GM12891 (cell line): ENCODE measurements at regions not wholly inside any gene's neighbourhood (a gene's known extent, or its start where the extent isn't known, plus 50 kb on each side); places are given as distances from the start of the nearest gene placed in this dataset.

Experiments used
- DNase-seq: peaks from one replicate; pipeline ENCODE4 v3.0.0; 2011; ENCODE audit warnings: low spot score; ENCODE audit not compliant: insufficient read length
- FAIRE-seq: peaks from 2 replicates; lab custom pipeline; 2011; peaks lifted over from hg19 to GRCh38; lab: Jason Lieb, UNC
- PAX5 ChIP-seq: IDR thresholded peaks from 2 replicates; pipeline ENCODE4 v1.6.1; 2011; ENCODE audit warnings: low read length, moderate library complexity, mild to moderate bottlenecking; ENCODE audit not compliant: insufficient read depth, severe bottlenecking
- POLR2A ChIP-seq: IDR thresholded peaks from 2 replicates; pipeline ENCODE4 v1.6.1; 2011; ENCODE audit warnings: low read depth, low read length, control low read depth
- POLR2AphosphoS5 ChIP-seq: IDR thresholded peaks from 2 replicates; pipeline ENCODE4 v1.6.1; 2011; ENCODE audit warnings: low read depth, low read length, control low read depth
- POU2F2 ChIP-seq: IDR thresholded peaks from 2 replicates; pipeline ENCODE4 v1.6.1; 2011; ENCODE audit warnings: low read depth, mild to moderate bottlenecking, control low read depth, low read length, moderate library complexity
- SPI1 ChIP-seq: IDR thresholded peaks from 2 replicates; pipeline ENCODE4 v1.6.1; 2011; ENCODE audit warnings: low read depth, low read length, control low read depth
- TAF1 ChIP-seq: IDR thresholded peaks from 2 replicates; pipeline ENCODE4 v1.6.1; 2011; ENCODE audit warnings: low read depth, low read length, control low read depth

GRCh38 chr20:19072988-19073387, 139.5 kb upstream of the SLC24A3 start:
- DNase-seq (no peak), FAIRE-seq (no peak)
- TF ChIP-seq POLR2AphosphoS5 (no peak), PAX5 (no peak), POLR2A (no peak), TAF1 (no peak), POU2F2 (no peak), SPI1 (no peak)

- TF ChIP-seq POU2F2 (no peak), TAF1 (no peak), POLR2A (no peak), SPI1 (no peak), POLR2AphosphoS5 (no peak), PAX5 (no peak)
- DNase-seq (no peak), FAIRE-seq (no peak)
Observed at GRCh38 chr20:19073584-19074218, 138.7 kb upstream of the SLC24A3 start.

- TF ChIP-seq POU2F2 (no peak), POLR2A (no peak), TAF1 (no peak), SPI1 (peak; percentile 40; the same call in 1 of the 2 replicates), PAX5 (no peak), POLR2AphosphoS5 (no peak)
- no peak for FAIRE-seq
- DNase-seq: no peak
Observed at GRCh38 chr20:19074356-19074755, 138.1 kb upstream of the SLC24A3 start.

- peak; percentile 80 for FAIRE-seq
- DNase-seq: no peak
- TF ChIP-seq SPI1 (0 out of 2 replicates have a peak, but pooled peaks have one; percentile 51), POU2F2 (no peak), POLR2AphosphoS5 (no peak)
Observed at GRCh38 chr20:19074828-19075516, 137.5 kb upstream of the SLC24A3 start.

GRCh38 chr20:19077370-19078220, 134.8 kb upstream of the SLC24A3 start:
- no peak for DNase-seq
- no peak for TF ChIP-seq POU2F2
- TF ChIP-seq PAX5: no peak
- no peak for TF ChIP-seq POLR2A
- no peak for TF ChIP-seq TAF1
- no peak for TF ChIP-seq SPI1
- TF ChIP-seq POLR2AphosphoS5: no peak
- no peak for FAIRE-seq

- FAIRE-seq: no peak
- TF ChIP-seq PAX5 (no peak), POLR2AphosphoS5 (no peak), POLR2A (no peak), SPI1 (no peak), TAF1 (no peak), POU2F2 (no peak)
- DNase-seq: no peak
Observed at GRCh38 chr20:19078448-19079373, 133.7 kb upstream of the SLC24A3 start.

GRCh38 chr20:19079536-19080299, 132.7 kb upstream of the SLC24A3 start:
- FAIRE-seq: no peak
- TF ChIP-seq PAX5: no peak
- no peak for TF ChIP-seq POLR2A
- TF ChIP-seq POLR2AphosphoS5: no peak
- TF ChIP-seq POU2F2: no peak
- no peak for TF ChIP-seq TAF1
- TF ChIP-seq SPI1: no peak
- DNase-seq: no peak

- DNase-seq (no peak), FAIRE-seq (no peak)
- TF ChIP-seq SPI1: no peak
- TF ChIP-seq POU2F2: no peak
- no peak for TF ChIP-seq POLR2A
- no peak for TF ChIP-seq TAF1
- TF ChIP-seq PAX5: no peak
- TF ChIP-seq POLR2AphosphoS5: no peak
Observed at GRCh38 chr20:19081937-19082336, 130.5 kb upstream of the SLC24A3 start.
